ENCODE measurements at regions not wholly inside any gene's neighbourhood (a gene's known extent, or its start where the extent isn't known, plus 50 kb on each side); places are given as distances from the start of the nearest gene placed in this dataset.

GRCh38 chrX:13102636-13103035 lies 58.2 kb upstream of the FAM9C start:
- Histone ChIP-seq H3K36me3 (no peaks in the 10 kb centered on the region), H3K9me3 (no peaks in the 10 kb centered on the region), H3K27ac (peak overlapping the region in 2 of 4 donors; percentile 78 to 81), H3K27me3 (no peaks in the 10 kb centered on the region), H3K4me1 (peaks cover 0 to 15% (median 3%) of the 10 kb centered on the region in 4 donors), H3K4me3 (no peak overlapping the region)
- DNase-seq = no peak
- TF ChIP-seq CTCF (IDR thresholded peaks at IDR 0.05) (no peak), POLR2A (IDR thresholded peaks at IDR 0.05) (no peak)

GRCh38 chrX:13101441-13102139 lies 57.2 kb upstream of the FAM9C start:
- DNase-seq = peak; percentile 42 to 85 (median 67)
- H3K9me3 ChIP-seq = no peaks in the 10 kb centered on the region
- peak overlapping the region in 3 of 4 donors; percentile 57 to 81 (median 78) for H3K27ac ChIP-seq

GRCh38 chrX:13099121-13099520 lies 54.7 kb upstream of the FAM9C start:
- no peak for DNase-seq
- H3K27ac ChIP-seq = peak overlapping the region in 2 of 4 donors; percentile 14 to 42

More at GRCh38 chrX:13101441-13102139, 57.2 kb upstream of the FAM9C start:
- H3K27me3 ChIP-seq = no peaks in the 10 kb centered on the region
- peaks cover 0 to 15% (median 3%) of the 10 kb centered on the region in 4 donors for H3K4me1 ChIP-seq
- H3K4me3 ChIP-seq = no peak overlapping the region
- no peaks in the 10 kb centered on the region for H3K36me3 ChIP-seq
- TF ChIP-seq POLR2A (IDR thresholded peaks at IDR 0.05) (peak in 1 of 2 donors; percentile 74), CTCF (IDR thresholded peaks at IDR 0.05) (no peak)

GRCh38 chrX:13096728-13097127 lies 52.3 kb upstream of the FAM9C start:
- Histone ChIP-seq H3K27ac (peak overlapping the region in 1 of 4 donors; percentile 4), H3K9me3 (no peaks in the 10 kb centered on the region), H3K4me3 (no peak overlapping the region), H3K27me3 (no peaks in the 10 kb centered on the region), H3K4me1 (peaks cover 0 to 25% (median 3%) of the 10 kb centered on the region in 4 donors), H3K36me3 (no peaks in the 10 kb centered on the region)
- TF ChIP-seq POLR2A (IDR thresholded peaks at IDR 0.05) (no peak), CTCF (IDR thresholded peaks at IDR 0.05) (no peak)
- DNase-seq = no peak

More at GRCh38 chrX:13099121-13099520, 54.7 kb upstream of the FAM9C start:
- no peaks in the 10 kb centered on the region for H3K27me3 ChIP-seq
- H3K36me3 ChIP-seq = no peaks in the 10 kb centered on the region
- peaks cover 0 to 25% (median 3%) of the 10 kb centered on the region in 4 donors for H3K4me1 ChIP-seq
- H3K9me3 ChIP-seq = no peaks in the 10 kb centered on the region
- TF ChIP-seq CTCF (IDR thresholded peaks at IDR 0.05) = no peak
- TF ChIP-seq POLR2A (IDR thresholded peaks at IDR 0.05) = no peak
- no peak overlapping the region for H3K4me3 ChIP-seq

- no peak overlapping the region for H3K4me3 ChIP-seq
- H3K4me1 ChIP-seq = peaks cover 0 to 16% (median 0%) of the 10 kb centered on the region in 4 donors
- TF ChIP-seq CTCF (IDR thresholded peaks at IDR 0.05) (no peak), POLR2A (IDR thresholded peaks at IDR 0.05) (no peak)
- no peak for DNase-seq
- H3K36me3 ChIP-seq = no peaks in the 10 kb centered on the region
- H3K27ac ChIP-seq = peak overlapping the region; percentile 39 to 77 (median 56)
- H3K9me3 ChIP-seq = no peaks in the 10 kb centered on the region
- no peaks in the 10 kb centered on the region for H3K27me3 ChIP-seq
Measured at GRCh38 chrX:13094828-13095341, 50.5 kb upstream of the FAM9C start.
